ENCODE measurements at regions not wholly inside any gene's neighbourhood (a gene's known extent, or its start where the extent isn't known, plus 50 kb on each side); places are given as distances from the start of the nearest gene placed in this dataset.
A peak's percentile ranks its signal among the peaks of the same experiment; 100 is the strongest.

GRCh38 chr1:234897754-234898454, 230.7 kb downstream of the TOMM20 start:
- no peak overlapping the region for H3K27ac ChIP-seq
- peak in 1 of 3 donors; percentile 24 for DNase-seq
- no peaks in the 10 kb centered on the region for H3K36me3 ChIP-seq
- H3K27me3 ChIP-seq: no peaks in the 10 kb centered on the region
- no peak for TF ChIP-seq CTCF (IDR thresholded peaks at IDR 0.05)
- TF ChIP-seq POLR2A (IDR thresholded peaks at IDR 0.05): no peak
- no peak overlapping the region for H3K4me3 ChIP-seq
- H3K4me1 ChIP-seq: peaks cover 0 to 4% (median 0%) of the 10 kb centered on the region in 4 donors
- H3K9me3 ChIP-seq: no peaks in the 10 kb centered on the region

- no peak for TF ChIP-seq POLR2A (IDR thresholded peaks at IDR 0.05)
- TF ChIP-seq CTCF (IDR thresholded peaks at IDR 0.05): no peak
- Histone ChIP-seq H3K27ac (no peak overlapping the region), H3K4me3 (no peak overlapping the region), H3K36me3 (no peaks in the 10 kb centered on the region), H3K27me3 (no peaks in the 10 kb centered on the region), H3K4me1 (peaks cover 0 to 4% (median 0%) of the 10 kb centered on the region in 4 donors), H3K9me3 (no peaks in the 10 kb centered on the region)
- peak in 1 of 3 donors; percentile 13 for DNase-seq
Measured at GRCh38 chr1:234897390-234897749, 231.3 kb downstream of the TOMM20 start.

GRCh38 chr1:234896477-234897389, 231.9 kb downstream of the TOMM20 start:
- Histone ChIP-seq H3K4me1 (peaks cover 0 to 4% (median 0%) of the 10 kb centered on the region in 4 donors), H3K36me3 (no peaks in the 10 kb centered on the region)

GRCh38 chr1:234893725-234894630, 234.7 kb downstream of the TOMM20 start:
- no peak overlapping the region for H3K4me3 ChIP-seq
- no peaks in the 10 kb centered on the region for H3K27me3 ChIP-seq
- DNase-seq: no peak
- peaks cover 0 to 2% (median 0%) of the 10 kb centered on the region in 4 donors for H3K4me1 ChIP-seq
- TF ChIP-seq POLR2A (IDR thresholded peaks at IDR 0.05) (no peak), CTCF (IDR thresholded peaks at IDR 0.05) (no peak)
- H3K27ac ChIP-seq: no peak overlapping the region
- H3K9me3 ChIP-seq: no peaks in the 10 kb centered on the region
- no peaks in the 10 kb centered on the region for H3K36me3 ChIP-seq

More at GRCh38 chr1:234896477-234897389, 231.9 kb downstream of the TOMM20 start:
- Histone ChIP-seq H3K27ac (no peak overlapping the region), H3K9me3 (no peaks in the 10 kb centered on the region), H3K4me3 (no peak overlapping the region), H3K27me3 (no peaks in the 10 kb centered on the region)
- DNase-seq: peak in 1 of 3 donors; percentile 22
- TF ChIP-seq CTCF (IDR thresholded peaks at IDR 0.05): no peak
- TF ChIP-seq POLR2A (IDR thresholded peaks at IDR 0.05): no peak

GRCh38 chr1:234893359-234893724, 235.3 kb downstream of the TOMM20 start:
- no peak overlapping the region for H3K27ac ChIP-seq
- H3K36me3 ChIP-seq: no peaks in the 10 kb centered on the region
- TF ChIP-seq CTCF (IDR thresholded peaks at IDR 0.05) (no peak), POLR2A (IDR thresholded peaks at IDR 0.05) (no peak)
- no peaks in the 10 kb centered on the region for H3K4me1 ChIP-seq
- no peaks in the 10 kb centered on the region for H3K9me3 ChIP-seq
- no peaks in the 10 kb centered on the region for H3K27me3 ChIP-seq
- no peak for DNase-seq
- no peak overlapping the region for H3K4me3 ChIP-seq
